ENCODE measurements at regions not wholly inside any gene's neighbourhood (a gene's known extent, or its start where the extent isn't known, plus 50 kb on each side); places are given as distances from the start of the nearest gene placed in this dataset.

DNA sequence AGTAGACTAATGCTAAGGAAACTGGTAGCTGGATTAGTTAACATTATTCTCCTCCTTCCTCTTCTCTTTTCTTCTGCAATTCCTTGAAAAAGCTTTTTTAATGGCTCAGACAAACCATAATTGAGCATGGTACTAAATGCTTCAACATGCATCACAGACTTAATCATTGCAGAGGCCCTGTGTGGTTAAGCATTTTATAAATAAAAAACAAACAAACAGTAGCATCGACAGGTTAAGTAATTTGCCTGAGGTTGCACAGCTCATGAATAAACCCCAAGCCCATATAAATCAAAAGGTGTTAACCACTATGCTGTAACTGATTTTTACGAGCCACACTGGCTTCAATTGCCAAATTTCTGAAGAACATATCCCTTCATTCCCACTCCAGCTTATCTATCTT lies 462.1 kb downstream of the LMO4 start:
- DNase-seq: no peak

DNA sequence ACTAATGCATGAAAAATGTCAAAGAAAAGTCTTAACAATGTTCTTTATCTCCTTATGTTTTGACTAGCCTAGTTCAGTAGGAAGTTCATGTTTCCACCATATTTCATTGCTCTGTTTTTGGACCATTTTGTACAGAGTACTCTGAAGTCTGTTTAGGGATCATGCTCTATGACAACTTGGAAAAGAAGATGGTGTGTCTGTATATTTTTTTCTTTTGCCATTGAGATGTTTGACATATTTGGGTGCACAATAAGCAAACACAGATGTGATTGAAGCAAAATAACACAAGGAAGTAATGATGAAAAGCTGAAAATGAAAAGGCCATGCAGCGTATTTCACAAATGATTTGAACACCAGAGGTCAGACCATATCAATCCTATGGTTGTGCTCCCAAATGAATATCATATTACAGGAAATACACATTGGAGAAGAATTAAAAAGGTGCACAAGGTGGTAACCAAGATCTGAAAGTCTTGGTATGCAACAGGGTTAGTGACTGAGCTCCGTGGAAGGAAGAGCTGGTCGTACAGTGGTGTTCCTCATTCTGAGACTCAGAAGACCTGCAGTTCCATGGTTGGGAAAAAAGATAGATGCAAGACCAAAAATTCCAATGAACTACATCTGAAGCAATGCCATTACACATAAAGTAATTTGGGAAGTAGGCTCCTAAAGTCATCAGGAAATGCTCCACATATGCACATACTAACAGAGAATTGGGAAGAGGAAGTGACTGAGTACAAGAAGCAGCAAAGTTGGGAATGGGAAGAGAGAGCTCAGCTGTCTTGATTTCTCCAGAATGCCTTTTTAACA lies 463.5 kb downstream of the LMO4 start:
- no peak for DNase-seq

DNA sequence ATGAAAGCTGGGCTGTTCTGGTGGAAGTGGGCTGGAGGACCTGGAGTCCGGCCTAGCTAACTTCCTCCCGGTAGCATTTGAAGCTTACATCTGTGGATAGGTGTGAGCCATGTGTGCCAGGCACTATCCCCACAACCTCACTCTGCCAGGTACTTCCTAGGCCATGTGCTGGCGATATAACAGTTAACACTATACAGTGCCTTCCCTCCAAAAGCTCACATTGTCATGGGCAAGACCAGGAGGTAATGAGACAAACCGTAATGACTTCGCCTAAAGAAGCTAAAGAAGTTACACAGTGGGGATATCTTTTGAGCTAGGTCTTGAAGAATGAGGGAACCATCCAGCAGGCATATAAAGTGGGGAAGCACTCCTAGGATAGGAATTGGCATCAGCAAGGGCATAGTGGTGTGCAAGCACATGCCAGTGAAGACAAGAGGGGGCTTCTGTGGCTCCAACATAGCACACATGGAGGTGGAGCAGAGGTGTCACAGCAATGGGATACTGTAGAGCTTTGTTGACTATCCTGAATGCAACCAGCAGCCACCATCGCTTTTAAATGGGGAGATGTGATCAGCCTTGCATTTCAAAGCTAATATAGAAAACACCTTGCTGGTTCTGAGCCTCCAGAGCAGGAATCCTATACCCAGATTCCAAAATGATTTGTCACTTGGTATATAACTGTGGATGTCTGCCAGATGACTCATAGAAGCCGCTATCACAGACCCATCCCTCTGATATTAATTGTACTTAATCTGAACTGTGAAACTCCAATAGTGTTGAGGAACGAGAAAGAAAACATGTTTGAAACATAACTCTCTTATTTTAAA lies 466.3 kb downstream of the LMO4 start:
- no peak for DNase-seq

DNA sequence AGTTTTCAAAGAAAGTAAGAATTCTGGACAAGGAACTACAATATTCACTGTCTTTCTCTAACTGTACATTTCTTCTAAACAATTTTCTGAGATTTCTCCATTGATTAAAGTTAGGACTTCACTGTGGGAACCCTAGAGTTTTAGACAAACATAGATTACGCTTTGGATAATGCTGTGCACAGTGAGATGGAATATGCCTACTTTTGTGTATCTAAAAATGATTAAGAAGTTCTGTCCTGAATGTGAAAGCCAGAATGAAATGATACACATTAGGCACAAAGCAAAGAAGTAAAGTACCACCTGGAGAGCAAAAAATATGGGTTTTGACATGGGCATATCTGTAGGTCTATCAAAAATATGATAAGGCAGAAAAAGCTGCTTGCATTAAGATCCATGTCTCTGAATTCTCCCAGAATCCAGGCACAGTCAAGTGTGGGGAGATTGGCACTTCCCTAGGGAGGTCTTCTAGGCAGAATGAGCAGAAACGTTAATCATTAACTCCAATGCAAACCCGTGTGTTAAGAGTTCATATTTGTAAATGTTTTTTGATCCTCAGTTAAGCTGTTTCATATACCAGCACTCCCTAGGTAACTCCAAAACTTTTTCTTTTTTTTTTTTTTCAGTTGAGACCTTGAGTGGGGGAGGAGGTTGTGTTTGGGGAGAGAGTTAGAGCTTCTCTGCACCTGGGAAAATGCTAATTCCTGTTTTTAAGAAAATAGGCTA lies 467.1 kb downstream of the LMO4 start:
- no peak for DNase-seq

DNA sequence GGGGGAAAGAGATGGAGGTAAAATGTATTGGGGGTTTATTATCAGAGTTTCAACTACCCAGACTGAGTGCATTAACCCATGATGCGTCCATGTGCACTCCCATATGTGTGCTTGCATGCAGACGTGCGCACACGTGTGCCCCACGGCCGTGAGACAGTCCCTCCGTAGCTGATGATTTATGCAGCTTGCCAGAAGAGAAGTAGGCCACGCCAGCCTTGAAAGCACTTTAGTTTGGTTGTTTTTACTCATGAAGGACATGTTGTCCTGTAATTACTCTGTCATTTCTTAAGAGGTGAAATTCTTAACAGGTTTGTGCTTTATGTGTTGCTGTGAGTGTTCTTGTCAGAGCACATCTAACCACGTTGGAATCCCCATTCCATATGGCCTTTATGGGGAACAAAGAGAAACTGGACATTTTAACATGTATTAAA lies 467.8 kb downstream of the LMO4 start:
- no peak for DNase-seq

DNA sequence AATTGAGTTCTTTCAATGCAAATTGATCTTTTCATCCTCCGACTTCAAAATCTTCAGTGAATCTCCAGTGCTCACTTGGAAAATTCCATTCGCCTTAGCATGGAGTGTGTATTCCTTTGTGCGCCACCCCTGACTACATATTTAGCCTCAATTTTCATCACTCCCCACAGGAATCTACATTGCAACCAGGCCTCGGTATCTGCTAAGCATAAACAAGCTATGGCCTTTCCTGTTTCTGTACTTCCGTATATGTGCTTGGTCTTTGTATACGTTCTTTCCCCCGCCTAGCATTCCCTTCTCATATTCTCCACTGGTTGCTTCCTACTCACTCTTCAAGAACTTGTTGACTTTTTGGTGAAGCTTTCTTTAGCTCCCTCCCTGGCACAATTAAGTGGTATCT lies 470.8 kb downstream of the LMO4 start:
- no peak for DNase-seq

DNA sequence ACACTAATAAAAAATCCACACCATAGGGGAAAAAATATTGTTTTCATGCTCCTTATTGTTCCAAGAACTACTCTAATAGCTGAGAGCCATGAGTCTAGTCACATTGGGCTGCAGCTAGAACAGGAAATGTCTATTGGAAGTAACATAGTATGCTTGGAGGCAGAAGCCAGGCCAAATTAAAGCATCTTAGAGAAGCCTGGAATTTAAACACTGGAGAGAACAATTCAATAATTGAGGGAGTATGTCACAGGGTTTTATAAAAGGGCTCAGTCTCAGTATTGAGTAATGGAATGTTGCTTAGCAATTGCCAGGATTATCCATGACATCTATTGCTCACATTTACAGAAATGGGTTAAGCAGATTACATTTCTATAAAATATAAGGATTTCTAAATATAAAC lies 471.3 kb downstream of the LMO4 start:
- no peak for DNase-seq

DNA sequence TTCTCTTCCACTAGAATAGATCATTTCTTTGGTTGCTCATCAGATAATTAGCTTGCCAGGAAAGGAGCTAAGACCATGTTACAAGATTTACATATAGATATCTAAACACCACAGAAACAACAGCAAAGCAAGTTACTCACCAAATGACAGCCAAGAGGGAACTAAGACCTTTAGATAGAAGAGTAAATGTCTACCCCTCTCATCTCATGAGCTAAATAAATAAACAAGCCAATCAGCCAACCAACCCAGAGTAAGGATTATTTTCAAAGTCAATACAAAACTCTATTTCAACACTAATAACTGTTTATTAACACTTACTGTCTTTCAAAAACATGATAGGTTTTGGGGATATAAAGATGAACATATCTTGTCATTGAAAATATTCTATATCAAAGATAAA lies 474.7 kb downstream of the LMO4 start:
- DNase-seq: no peak

DNA sequence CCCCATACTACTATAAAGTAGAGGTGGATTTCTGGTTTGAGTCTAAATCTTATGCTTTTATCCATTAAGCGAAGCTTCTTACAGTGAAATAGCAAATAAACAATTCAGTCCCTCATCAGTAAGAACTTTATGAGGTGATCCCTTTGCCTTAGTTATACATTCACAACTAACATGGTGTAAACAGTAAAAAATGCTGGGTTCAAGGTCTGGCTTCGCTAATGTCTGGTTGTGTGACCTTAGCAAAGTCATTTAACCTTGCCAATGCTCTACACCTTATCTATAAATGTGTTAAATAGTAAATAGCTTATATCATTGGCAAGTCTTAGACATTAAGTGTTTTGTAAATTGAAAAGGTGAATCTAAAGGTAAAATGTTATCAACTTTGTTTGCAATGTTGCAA lies 475.4 kb downstream of the LMO4 start:
- no peak for DNase-seq

DNA sequence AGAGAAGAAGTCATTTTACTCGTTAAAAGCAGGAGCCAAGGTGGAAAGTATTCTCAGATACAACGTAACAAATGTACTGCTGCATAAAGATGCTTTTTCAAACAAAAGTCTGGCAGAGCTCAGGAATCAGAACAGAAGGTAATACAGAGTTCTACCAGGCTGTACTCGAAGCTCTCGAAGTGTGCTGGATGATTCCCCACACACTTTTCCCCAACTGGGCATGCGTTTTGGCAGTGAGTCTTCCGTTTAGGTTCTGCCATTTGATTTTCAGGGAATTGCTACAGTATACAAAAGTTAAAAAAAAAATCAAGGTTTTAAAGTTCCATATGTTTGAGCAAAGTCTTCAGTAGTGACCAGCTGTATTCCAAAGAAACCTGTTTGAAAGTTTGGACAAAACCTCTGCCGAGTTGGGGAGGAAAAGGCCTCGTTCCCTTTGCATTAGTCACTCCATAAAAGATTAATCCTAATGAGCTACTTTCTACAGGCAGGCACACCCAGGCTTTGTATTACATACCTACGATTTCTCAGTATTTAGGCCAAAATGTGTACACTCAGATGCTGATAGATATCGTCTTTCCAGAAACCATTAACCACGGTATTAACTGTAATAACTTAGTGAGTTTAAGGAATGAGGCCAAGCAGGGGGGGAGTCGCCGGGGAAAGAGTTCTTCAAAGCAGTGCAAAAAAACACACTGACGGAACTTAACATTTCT lies 477.1 kb downstream of the LMO4 start:
- no peak for DNase-seq

DNA sequence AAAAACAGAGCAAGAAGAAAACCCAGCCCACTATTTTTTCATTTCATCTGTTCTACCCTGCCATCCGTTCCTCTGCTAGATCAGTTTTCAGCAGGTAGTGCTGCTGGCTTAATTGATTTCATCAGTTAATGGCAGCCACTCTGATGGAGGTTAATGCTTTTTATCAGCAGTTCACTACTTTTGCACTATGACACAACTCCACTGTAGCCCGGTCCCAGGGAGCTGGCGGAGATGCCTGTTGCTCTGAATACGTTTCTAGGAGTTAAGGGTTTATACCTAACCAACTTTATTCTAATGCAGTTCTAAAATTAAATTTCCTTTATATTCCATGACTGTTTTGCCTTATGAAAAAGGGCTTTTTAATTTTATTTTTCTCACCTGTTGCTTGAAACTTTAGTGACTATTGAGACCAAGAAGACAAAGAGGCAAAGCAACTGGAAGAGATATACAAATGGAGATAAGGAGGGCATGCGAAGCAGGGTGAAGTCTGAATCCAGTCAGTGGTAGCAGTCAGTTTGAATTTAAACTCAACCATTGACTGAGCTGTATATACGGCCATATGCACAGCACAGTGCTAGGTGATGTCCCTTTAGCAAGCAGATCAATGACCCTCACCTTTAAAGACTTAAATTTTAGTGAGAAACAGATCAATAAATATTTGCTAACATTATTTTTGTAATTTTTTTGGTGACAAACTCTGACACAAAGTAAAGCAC lies 477.9 kb downstream of the LMO4 start:
- no peak for DNase-seq

DNA sequence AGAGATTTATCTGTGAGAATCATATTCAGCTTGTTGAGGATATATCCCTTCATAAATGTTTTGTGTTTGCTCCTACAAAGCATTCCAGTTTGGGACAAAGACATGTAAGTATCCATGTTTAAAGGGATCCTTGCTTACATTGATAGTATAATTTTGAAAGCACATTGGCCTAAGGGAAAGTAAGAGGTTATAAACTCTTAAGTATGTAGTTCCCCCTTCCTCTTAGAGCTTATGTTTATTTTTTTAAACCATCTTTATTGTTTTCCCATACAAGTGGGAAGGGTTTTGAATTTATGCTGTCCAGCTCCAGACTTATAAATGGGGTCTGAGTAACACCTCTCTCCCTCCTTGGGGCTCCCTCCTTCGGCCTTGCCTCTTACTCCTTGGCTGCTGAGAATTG lies 481.5 kb downstream of the LMO4 start:
- no peak for DNase-seq

DNA sequence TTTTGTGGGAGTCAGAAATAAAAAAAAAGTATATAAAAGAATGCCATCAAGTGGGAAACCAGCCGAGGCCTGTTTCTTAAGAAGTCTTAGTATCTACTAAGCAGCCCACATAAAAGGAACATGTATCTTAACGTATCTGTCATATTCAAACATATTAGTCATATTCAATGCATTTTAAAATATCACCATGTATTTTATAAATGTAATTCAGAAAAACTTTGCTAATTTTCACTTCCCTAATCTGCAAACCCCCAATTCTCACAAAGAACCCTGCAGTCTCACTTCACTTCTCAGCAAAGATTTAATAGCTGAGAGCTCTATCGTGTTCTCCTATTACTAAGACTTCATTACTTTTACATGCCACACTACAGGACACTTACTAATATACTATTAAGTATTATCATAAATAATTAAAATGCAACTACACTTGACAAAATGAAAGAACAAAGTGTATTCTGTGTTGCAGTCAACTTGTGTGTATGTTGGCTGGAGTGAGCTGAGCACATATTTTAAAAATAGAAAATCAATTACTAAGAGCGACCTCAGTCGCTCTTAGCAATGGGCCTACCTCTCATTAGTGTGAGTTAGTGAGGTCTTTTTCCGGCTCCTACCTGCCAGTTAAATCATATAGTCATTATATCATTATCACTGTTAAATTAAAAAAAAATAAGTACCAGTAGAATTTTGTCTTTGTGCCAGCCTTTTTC lies 484.3 kb downstream of the LMO4 start:
- DNase-seq: no peak

DNA sequence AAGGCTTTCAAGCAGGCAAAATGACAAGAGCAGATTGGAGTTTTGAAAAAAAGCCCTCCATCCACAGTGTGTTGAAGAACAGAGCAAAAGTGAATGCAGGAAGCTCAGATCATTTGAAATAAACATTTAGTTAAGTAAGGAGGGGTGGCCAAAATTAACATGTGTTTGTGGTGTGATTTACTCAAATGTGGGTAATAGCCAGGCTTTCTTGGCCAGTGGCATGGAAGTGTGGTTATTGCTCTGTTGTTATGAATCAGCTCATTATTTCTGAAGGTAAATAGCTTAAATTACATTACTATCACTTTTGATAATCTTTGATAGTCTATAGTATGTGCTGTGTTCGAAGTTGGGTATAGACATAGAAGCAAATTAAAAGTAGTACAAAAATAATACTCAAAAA lies 485.9 kb downstream of the LMO4 start:
- DNase-seq: no peak

DNA sequence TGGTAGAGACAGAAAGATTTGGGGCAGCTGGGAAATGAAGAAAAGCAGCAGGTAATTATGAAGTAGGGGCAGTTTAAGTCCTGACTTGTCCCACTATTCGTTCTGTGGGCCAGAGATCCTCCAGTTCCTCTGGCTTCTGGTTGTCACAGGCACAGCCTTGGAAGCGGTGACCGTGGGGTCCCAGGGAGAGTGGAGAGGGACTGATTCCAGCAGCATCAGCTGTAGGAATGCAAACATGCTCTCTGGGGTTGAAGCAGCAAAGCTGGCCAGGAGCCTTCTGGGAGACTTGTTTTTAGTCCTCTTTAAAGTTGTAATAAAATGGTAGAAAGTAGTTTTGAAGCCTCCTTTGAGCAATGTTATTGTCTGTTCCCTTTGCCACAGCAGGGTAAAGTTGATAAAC lies 488.0 kb downstream of the LMO4 start:
- DNase-seq: no peak

DNA sequence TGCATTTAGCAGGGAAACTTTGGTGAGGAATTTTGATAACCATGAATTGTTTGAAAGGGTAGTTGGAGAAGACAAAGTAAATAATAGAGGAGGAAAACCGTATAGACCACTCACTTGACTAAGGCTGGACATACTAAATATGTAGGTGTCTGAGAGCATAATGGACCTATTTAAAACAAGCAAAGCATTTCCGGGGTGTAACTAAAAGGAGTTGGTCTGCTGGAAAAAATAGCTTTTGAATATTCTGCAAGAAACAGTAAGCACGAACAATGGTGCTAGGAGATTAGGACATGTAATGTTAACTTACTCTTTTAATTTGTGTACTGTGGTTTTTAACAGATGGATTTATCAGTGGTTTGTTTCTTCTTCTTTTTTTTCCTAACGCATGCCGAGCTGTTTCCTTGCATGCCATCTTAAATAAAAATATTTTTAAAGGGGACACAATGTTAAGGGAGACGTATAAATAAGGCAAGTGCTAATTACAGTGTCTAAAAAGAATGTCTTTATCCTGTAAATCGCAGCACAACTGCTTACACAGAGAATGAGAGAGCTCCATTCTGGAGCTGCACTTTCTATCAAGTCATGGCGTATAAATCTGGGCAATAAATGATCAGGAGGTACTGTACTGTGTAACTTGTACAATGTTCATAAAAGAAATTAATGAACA lies 492.1 kb downstream of the LMO4 start:
- no peak for DNase-seq

DNA sequence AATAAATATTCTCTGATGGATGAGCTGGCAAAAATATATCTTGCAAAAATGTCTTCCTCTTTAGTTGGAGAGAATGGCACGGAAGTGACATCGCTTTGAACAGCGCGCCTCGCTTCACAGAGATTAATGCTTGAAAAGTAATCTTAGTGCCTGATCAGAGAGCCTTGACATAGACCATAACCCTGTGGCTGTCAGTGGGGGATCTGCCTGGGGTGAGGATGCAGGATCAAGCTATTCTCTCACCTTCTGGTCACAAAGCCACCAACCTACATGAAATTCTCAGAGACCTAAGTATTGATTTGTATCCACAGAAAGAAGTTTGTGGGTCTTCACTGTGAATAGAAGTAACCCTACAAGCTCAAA lies 492.6 kb downstream of the LMO4 start:
- no peak for DNase-seq

DNA sequence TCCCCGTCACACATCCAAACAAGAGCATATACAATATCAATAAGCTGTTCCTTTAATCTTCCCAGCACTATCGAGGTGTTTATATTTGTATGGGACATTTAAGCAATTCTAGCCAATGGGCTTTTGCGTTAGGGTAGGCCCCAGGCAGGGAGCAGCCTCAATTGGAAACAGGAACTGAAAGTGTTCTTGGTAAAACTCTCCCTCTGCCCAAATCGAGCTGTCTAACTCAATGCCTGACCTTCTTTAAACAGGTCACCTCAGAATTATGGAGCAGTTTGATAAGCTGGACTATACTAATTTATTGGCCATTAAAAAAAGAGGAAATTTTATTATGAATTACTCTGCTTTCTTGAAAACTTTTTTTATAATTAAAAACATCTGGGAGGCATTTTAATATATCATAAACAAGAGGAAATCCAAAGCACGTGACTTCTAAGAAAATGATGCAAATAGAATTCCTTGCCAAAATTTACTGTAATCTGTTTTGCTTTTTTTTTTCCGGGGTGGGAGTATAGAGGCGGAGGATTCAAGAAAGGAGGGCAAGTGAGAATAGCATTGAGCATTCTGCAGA lies 498.1 kb downstream of the LMO4 start:
- no peak for DNase-seq

DNA sequence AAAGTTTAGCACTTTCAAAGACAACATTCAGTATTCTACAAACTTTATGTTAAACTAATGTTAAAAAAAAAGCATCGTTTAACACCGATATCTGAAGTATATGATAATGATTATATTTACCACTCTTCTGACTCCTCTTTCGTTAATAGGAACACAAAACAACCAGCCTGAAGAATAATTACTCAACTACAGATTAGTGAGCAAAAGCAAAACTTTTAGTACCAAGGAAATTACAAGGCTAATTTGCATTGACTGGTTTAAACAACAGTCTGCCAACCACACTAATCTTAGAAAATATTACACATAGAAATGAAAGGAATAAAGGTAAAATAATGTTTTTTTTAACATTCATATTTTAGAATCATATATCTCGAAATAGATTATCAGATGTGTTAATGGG lies 500.7 kb downstream of the LMO4 start:
- DNase-seq: no peak

DNA sequence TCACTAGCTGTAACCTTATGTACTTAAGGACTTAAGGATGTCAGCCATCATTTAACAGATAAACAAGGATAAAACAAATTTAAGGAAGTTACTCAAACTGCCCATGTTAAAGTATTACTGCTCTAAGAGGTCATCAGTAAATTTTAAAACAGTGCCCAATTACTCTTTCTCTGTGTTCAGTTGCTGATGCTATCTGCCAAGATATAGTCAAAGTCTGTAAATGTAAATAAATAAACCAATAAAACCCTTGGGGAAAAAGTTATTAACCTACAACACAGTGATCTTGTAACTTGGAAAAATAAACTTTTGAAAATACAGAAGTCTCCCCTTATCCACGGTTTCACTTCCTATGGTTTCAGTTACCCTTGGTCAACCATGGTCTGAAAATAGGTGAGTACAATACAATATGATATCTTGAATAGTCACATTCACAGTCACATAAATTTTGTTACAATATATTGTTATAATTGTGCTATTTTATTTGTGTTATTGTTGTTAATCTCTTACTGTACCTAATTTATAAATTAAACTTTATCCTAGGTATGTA lies 501.8 kb downstream of the LMO4 start:
- no peak for DNase-seq

DNA sequence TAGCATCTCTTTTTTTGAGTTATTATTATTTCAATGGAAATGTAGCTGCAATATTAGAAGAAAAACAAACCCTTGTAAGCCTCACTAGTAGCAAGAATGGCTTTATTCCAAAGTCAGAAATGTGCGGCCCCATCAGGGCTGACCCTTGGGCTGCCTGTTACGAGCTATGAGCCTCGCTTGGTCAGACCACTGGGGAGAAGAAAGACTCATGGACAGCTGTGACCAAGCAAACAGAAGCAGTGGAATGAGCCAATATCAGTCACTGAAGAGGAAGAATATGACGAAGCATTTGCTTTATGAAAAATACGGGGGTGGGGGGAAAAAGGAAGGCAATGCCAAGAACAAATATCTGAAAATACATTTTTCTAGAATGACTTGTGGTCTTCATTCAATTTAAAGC lies 504.5 kb downstream of the LMO4 start:
- DNase-seq: no peak

Data from AML-193 (cell line).